ENCODE measurements at regions not wholly inside any gene's neighbourhood (a gene's known extent, or its start where the extent isn't known, plus 50 kb on each side); places are given as distances from the start of the nearest gene placed in this dataset.

GRCh38 chr1:55636696-55637095 lies 421.5 kb upstream of the USP24 start:
- TF ChIP-seq CTCF (conservative IDR thresholded peaks at IDR 0.05 in 1 of 2, IDR thresholded peaks at IDR 0.05 in 1 of 2; ENCODE audit: low read depth in 1 of 2, low read length in 2 of 2) = no peak
- TF ChIP-seq EZH2 (IDR thresholded peaks at IDR 0.05; ENCODE audit: low read length, missing control alignments) = no peak
